ENCODE measurements at regions not wholly inside any gene's neighbourhood (a gene's known extent, or its start where the extent isn't known, plus 50 kb on each side); places are given as distances from the start of the nearest gene placed in this dataset.

DNA sequence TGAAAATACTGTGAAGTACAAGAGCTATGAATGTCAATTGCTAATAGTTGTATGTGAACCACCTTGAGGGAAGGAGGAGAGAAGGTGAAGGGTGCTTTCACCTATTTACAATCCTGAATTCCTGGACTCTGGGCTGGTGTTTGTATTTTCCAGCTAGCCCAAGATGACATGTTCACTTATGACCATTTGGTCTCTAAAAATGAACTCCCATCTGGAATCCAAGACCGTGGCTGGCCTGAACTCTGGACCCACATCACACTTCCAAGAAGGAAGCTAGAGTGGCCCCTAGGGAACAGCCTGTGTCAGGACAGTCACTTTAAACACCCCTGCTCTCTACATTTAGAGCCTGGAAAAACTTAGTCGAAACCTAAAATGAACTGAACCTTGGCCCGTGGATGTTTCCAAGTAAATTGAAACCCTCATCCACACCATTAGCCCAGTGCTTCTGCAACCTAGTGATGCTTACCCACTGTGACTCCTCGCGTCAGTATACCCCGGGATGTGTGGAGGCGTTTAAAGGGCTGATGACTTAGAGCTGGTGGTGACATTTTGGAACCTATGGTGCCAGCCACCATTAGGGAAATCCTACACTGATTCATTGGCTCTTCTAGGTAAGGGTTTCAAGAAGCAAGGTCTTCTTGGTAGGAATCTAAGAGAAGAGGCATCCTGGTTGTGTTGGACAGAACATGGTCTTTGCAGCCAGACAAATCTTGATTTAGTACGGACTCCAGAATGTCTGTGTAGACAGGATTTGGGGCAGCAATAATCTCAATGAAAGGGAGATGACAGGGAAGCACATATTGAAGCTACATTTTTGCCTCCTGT is 171.5 kb upstream of the IRF2BP2 start (continued):
- TF ChIP-seq, protein P1, sequence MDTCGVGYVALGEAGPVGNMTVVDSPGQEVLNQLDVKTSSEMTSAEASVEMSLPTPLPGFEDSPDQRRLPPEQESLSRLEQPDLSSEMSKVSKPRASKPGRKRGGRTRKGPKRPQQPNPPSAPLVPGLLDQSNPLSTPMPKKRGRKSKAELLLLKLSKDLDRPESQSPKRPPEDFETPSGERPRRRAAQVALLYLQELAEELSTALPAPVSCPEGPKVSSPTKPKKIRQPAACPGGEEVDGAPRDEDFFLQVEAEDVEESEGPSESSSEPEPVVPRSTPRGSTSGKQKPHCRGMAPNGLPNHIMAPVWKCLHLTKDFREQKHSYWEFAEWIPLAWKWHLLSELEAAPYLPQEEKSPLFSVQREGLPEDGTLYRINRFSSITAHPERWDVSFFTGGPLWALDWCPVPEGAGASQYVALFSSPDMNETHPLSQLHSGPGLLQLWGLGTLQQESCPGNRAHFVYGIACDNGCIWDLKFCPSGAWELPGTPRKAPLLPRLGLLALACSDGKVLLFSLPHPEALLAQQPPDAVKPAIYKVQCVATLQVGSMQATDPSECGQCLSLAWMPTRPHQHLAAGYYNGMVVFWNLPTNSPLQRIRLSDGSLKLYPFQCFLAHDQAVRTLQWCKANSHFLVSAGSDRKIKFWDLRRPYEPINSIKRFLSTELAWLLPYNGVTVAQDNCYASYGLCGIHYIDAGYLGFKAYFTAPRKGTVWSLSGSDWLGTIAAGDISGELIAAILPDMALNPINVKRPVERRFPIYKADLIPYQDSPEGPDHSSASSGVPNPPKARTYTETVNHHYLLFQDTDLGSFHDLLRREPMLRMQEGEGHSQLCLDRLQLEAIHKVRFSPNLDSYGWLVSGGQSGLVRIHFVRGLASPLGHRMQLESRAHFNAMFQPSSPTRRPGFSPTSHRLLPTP (IDR thresholded peaks at IDR 0.05; ENCODE audit: borderline replicate concordance, extremely low read depth, insufficient read length): no peak
- TF ChIP-seq MAFK (IDR thresholded peaks at IDR 0.05; ENCODE audit: low read length) (peak; percentile 37; the same call in 1 of the 2 replicates), KLF6 (CRISPR knock-in tag; IDR thresholded peaks at IDR 0.05; ENCODE audit: borderline replicate concordance) (0 out of 2 replicates have a peak, but pooled peaks have one; percentile 15), CBX8 (IDR thresholded peaks at IDR 0.05; ENCODE audit: borderline replicate concordance, extremely low read depth, low read depth, low read length, poor library complexity, severe bottlenecking) (no peak), SOX6 (IDR thresholded peaks at IDR 0.05) (no peak), PURB (CRISPR knock-in tag; IDR thresholded peaks at IDR 0.05; ENCODE audit: low read depth) (peak; percentile 90; the same call in 1 of the 2 replicates), RBBP5 (IDR thresholded peaks at IDR 0.05; ENCODE audit: borderline replicate concordance, insufficient read depth, low read length, poor library complexity, severe bottlenecking) (peak; percentile 13), ARNT (IDR thresholded peaks at IDR 0.05) (no peak), CSDE1 (IDR thresholded peaks at IDR 0.05) (no peak), ZNF263 (CRISPR knock-in tag; IDR thresholded peaks at IDR 0.05; ENCODE audit: borderline replicate concordance) (0 out of 2 replicates have a peak, but pooled peaks have one; percentile 23), TRIM28 (IDR thresholded peaks at IDR 0.05) (no peak)
- TF ChIP-seq, protein P2, sequence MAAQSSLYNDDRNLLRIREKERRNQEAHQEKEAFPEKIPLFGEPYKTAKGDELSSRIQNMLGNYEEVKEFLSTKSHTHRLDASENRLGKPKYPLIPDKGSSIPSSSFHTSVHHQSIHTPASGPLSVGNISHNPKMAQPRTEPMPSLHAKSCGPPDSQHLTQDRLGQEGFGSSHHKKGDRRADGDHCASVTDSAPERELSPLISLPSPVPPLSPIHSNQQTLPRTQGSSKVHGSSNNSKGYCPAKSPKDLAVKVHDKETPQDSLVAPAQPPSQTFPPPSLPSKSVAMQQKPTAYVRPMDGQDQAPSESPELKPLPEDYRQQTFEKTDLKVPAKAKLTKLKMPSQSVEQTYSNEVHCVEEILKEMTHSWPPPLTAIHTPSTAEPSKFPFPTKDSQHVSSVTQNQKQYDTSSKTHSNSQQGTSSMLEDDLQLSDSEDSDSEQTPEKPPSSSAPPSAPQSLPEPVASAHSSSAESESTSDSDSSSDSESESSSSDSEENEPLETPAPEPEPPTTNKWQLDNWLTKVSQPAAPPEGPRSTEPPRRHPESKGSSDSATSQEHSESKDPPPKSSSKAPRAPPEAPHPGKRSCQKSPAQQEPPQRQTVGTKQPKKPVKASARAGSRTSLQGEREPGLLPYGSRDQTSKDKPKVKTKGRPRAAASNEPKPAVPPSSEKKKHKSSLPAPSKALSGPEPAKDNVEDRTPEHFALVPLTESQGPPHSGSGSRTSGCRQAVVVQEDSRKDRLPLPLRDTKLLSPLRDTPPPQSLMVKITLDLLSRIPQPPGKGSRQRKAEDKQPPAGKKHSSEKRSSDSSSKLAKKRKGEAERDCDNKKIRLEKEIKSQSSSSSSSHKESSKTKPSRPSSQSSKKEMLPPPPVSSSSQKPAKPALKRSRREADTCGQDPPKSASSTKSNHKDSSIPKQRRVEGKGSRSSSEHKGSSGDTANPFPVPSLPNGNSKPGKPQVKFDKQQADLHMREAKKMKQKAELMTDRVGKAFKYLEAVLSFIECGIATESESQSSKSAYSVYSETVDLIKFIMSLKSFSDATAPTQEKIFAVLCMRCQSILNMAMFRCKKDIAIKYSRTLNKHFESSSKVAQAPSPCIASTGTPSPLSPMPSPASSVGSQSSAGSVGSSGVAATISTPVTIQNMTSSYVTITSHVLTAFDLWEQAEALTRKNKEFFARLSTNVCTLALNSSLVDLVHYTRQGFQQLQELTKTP (IDR thresholded peaks at IDR 0.05; ENCODE audit: low read depth in 1 of 2, partially characterized antibody in 2 of 2): no peak
- TF ChIP-seq, protein P3, sequence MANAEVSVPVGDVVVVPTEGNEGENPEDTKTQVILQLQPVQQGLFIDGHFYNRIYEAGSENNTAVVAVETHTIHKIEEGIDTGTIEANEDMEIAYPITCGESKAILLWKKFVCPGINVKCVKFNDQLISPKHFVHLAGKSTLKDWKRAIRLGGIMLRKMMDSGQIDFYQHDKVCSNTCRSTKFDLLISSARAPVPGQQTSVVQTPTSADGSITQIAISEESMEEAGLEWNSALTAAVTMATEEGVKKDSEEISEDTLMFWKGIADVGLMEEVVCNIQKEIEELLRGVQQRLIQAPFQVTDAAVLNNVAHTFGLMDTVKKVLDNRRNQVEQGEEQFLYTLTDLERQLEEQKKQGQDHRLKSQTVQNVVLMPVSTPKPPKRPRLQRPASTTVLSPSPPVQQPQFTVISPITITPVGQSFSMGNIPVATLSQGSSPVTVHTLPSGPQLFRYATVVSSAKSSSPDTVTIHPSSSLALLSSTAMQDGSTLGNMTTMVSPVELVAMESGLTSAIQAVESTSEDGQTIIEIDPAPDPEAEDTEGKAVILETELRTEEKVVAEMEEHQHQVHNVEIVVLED (CRISPR knock-in tag; IDR thresholded peaks at IDR 0.05): 0 out of 2 replicates have a peak, but pooled peaks have one; percentile 42
- TF ChIP-seq, protein P4, sequence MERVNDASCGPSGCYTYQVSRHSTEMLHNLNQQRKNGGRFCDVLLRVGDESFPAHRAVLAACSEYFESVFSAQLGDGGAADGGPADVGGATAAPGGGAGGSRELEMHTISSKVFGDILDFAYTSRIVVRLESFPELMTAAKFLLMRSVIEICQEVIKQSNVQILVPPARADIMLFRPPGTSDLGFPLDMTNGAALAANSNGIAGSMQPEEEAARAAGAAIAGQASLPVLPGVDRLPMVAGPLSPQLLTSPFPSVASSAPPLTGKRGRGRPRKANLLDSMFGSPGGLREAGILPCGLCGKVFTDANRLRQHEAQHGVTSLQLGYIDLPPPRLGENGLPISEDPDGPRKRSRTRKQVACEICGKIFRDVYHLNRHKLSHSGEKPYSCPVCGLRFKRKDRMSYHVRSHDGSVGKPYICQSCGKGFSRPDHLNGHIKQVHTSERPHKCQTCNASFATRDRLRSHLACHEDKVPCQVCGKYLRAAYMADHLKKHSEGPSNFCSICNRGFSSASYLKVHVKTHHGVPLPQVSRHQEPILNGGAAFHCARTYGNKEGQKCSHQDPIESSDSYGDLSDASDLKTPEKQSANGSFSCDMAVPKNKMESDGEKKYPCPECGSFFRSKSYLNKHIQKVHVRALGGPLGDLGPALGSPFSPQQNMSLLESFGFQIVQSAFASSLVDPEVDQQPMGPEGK (CRISPR knock-in tag; IDR thresholded peaks at IDR 0.05; ENCODE audit: borderline replicate concordance): no peak

All from K562 (cell line).